Body of pancreas (tissue), 4 donors: ENCODE measurements at regions not wholly inside any gene's neighbourhood (a gene's known extent, or its start where the extent isn't known, plus 50 kb on each side); places are given as distances from the start of the nearest gene placed in this dataset.

Experiments used
- POLR2A ChIP-seq, 3 donors: fragments of 450-650 bp; IDR thresholded peaks; one replicate each; pipeline ENCODE4 v1.6.1; 2016; ENCODE audit warnings: antibody characterized with exemption in 3 of 3, mild to moderate bottlenecking in 2 of 3
- TF ChIP-seq, protein P1 (sequence below), 7 experiments: fragments of 450-650 bp in 4 of 7; fragments of 200-600 bp in 3 of 7; sonication (generic) in 3 of 7; IDR thresholded peaks; one replicate each; pipeline ENCODE4 v1.5.1; 2016 to 2019; ENCODE audit warnings: antibody characterized with exemption in 7 of 7

DNA sequence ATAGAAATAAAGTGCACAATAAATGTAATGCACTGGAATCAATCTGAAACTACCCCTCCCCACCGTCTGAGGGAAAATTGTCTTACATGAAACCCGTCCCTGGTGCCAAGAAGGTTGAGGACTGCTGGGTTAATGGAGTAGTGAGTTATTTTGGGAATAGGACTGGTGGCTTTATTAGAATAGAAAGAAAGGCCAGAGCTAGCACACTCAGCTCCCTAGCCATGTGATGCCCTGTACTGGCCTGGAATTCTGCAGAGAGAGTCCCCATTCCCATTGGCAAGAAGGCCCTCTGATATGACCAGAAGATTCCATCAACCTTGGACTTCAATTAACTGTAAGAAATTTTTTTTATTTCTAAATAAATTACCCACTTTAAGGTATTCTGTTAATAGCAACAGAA is 393.5 kb upstream of the PCDH9 start:
- TF ChIP-seq, protein P1, sequence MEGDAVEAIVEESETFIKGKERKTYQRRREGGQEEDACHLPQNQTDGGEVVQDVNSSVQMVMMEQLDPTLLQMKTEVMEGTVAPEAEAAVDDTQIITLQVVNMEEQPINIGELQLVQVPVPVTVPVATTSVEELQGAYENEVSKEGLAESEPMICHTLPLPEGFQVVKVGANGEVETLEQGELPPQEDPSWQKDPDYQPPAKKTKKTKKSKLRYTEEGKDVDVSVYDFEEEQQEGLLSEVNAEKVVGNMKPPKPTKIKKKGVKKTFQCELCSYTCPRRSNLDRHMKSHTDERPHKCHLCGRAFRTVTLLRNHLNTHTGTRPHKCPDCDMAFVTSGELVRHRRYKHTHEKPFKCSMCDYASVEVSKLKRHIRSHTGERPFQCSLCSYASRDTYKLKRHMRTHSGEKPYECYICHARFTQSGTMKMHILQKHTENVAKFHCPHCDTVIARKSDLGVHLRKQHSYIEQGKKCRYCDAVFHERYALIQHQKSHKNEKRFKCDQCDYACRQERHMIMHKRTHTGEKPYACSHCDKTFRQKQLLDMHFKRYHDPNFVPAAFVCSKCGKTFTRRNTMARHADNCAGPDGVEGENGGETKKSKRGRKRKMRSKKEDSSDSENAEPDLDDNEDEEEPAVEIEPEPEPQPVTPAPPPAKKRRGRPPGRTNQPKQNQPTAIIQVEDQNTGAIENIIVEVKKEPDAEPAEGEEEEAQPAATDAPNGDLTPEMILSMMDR (IDR thresholded peaks at IDR 0.05): no peak
- TF ChIP-seq POLR2A (IDR thresholded peaks at IDR 0.05): no peak
